ENCODE measurements at regions not wholly inside any gene's neighbourhood (a gene's known extent, or its start where the extent isn't known, plus 50 kb on each side); places are given as distances from the start of the nearest gene placed in this dataset. TPM values are rescaled to one million over a fixed set of nuclear protein-coding genes. Genes with fewer than 3 reads are reported as not detected.

DNA sequence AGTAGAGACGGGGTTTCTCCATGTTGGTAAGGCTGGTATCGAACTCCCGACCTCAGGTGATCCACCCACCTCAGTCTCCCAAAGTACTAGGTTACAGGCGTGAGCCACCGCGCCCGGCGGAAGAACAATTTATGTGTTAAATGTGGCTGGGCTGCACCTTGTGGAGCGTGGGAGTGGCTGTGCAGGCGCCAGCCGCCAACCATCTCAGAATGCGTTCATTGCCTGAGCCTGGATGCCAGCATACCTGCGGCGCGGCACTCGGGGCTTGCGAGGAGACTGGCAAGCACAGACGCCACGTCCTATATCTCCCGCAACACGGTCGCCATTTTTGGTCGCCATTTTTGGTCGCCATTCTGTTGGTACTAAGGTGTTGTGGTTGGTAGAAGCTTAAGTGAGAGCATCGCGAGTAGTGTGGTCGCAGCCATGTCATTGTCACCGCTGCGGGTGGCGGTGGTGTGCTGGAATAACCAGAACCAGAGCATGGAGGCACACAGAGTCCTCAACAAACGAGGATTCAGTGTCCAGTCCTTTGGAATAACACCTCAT lies 193.6 kb upstream of the HTR2C start:
- H3K4me2 ChIP-seq (ENCODE audit: low read depth, low read length, poor library complexity, severe bottlenecking), result no peak overlapping the region
- no peaks in the 10 kb centered on the region for H3K9me2 ChIP-seq (replicated peaks; ENCODE audit: insufficient read depth, low read length)
- H3K79me2 ChIP-seq (ENCODE audit: low read length), result no peaks in the 10 kb centered on the region
- no peaks in the 10 kb centered on the region for H4K20me1 ChIP-seq (ENCODE audit: insufficient read depth, low read depth, low read length)
- H2AFZ ChIP-seq (ENCODE audit: low read length), result no peak overlapping the region
- no peaks in the 10 kb centered on the region for H3K36me3 ChIP-seq (ENCODE audit: insufficient read depth, low read length)
- no peaks in the 10 kb centered on the region for H3K27me3 ChIP-seq (ENCODE audit: low read length)
- H3K4me3 ChIP-seq (ENCODE audit: low read length), result no peak overlapping the region
- no peaks in the 10 kb centered on the region for H3K9me3 ChIP-seq (ENCODE audit: low read length)
- no peak overlapping the region for H3K27ac ChIP-seq (ENCODE audit: low read length)
- no peak overlapping the region for H3K9ac ChIP-seq (ENCODE audit: low read length)
- no peaks in the 10 kb centered on the region for H3K4me1 ChIP-seq (ENCODE audit: low read length)
- DNase-seq, result no peak

Small RNA genes in the stretch of these regions (small RNA-seq; reads per million reads assigned to genes)
- gene AL953862.1, result not detected
